Iris pigment epithelial cell (primary cell): ENCODE measurements at regions not wholly inside any gene's neighbourhood (a gene's known extent, or its start where the extent isn't known, plus 50 kb on each side); places are given as distances from the start of the nearest gene placed in this dataset.
"Not testable (repeated sequence)": the region's sequence is repeated elsewhere in the genome, so short reads cannot be mapped to it uniquely, and the experiment has no call there.

Experiments used
- DNase-seq: peaks from one replicate; pipeline ENCODE4 v3.0.0-alpha.2; 2011; ENCODE audit warnings: low read depth

DNA sequence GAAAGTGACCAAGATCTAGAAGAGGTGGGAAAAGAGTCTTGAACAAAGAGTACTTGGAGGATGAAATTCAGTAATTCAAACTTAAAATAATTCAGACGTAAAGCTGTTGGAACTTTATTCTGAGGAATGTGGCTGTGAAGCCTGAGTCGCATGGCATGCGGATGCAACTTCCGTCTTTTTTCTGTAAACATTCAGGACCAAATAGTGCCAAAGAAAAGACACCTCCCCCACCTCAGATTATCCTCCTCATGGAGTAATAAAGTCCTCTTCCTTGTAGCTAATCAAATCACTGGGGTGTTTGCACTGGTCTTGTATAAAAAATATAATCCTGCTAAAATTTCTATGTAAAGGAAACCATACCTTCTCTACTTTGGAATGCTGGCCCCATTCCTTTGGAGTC is 790.4 kb downstream of the TSN start:
- no peak for DNase-seq

DNA sequence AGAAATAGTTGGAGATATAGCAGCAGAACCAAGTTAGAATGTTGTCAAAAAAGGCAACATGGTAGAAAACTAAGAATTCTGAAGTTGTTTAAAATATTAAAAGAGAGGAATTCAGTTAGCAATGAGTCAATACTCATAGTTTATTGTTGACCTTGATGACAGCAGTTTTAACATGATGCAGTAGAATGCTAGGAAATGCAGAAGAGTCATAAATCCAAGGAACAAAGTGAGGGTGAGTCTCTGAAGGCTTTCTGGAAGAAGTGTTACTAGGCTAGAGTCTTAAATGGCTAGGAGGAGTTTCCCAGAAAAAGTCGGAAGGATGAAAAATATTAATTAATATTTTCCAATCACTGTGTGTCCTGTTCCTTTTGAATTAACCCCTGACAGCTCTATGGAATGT is 807.3 kb downstream of the TSN start:
- no peak for DNase-seq

DNA sequence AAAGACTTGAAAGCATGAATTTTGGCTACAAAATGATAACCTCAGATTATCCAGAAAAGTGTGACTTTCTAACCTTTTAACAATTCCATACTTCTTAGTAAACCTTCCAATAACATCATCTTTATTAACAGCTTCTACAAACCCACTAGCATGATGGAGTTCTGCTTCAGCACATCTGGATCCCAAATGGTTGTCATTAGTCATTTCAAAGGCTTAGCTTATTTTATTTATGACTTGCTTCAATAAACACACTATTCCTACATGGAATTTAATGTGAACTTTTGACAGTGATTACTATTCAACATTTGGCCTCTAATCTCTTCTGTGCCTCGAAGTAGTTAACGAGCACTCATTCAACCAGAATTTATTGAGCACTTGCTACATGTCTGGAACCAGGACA is 808.3 kb downstream of the TSN start:
- no peak for DNase-seq

DNA sequence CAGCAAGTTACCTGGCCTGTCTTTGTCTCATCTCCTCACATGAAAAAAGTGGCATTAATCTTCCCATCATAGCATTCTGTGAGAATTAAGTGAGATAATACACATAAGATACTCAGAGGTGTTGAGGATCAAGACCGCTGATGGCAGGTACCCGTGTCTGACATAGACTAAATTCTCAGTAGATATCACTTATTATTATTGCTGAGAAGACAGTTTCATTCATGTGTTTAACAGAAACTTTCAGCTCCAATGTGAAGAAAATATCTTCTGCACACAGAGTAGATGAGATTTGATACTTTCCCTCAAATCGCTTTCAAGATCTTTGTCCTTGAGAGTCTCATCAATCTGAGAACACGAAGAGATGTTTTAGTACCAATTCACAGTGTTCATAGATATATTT is 809.4 kb downstream of the TSN start:
- no peak for DNase-seq

DNA sequence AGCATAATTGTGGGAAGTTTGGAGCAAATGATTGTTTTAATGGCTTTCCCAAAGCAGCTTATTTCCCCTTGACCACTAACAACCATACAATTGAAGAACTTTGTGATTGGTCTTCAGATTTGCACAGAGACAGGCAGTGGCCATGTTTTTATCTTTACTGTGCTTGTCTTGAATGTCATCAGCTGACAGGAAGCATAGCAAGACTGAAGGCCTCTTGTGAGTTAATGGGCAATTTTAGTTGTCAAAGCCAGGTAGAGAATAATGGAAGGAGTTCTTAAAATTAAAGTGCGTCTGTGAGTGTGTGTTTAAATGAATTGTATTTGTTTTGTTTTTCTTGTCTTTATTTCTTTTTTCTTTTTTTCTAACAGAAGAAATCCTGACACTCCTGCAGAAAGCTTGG is 809.9 kb downstream of the TSN start:
- DNase-seq, result no peak

DNA sequence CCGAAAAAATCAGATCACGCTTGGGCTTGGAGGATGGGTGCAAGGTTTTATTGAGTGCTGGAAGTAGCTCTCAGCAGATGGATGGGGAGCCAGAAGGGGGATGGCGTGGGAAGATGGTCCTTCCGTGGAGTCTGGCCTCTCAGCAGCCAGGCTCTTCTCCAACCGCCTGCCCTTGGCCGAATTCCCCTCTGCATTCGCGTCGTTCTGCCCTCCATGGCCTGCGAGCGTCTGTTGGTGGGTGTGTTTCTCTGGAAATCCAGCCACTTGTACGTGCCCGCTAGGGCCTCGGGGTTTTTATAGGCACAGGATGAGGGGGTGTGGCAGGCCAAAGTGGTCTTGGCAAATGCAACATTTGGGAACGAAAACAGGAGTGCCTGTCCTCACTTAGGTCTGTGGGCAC is 815.2 kb downstream of the TSN start:
- DNase-seq, result no peak

DNA sequence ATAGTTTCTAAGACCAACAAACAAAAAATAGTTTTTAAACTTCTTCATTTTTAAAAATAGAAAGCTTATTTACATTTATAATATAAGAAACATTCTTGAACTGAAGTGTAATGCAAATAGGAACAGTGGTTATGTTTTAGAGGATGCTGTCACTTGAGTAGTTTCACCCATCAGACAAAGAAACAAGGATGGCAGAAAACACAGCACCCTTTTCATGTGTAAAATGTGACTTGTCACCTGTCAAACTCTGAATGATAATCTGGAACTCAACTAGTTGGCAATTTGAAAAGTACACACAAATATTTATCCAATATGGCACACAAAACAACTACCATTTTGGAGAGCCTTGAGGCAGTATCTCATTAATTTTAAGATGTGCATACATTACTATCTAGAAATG is 816.0 kb downstream of the TSN start:
- DNase-seq, result not testable (repeated sequence)

DNA sequence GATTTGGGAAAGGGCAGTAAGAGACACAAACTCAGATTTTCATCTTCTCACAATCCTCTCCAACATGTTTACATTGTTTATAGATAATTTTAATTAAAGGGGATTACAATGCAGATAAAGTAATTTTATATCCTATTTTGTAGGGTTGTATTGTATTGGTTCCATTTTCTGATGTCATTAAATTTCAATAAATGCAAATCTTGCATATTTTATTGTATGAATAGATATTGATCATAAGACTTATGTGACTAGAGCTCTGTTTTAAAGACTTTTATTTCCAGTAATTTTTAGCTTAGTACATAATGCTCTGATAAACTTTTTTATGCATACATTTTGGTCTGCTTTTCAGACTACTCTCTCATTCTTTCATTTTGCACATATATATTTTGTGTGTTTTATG is 819.6 kb downstream of the TSN start:
- no peak for DNase-seq

DNA sequence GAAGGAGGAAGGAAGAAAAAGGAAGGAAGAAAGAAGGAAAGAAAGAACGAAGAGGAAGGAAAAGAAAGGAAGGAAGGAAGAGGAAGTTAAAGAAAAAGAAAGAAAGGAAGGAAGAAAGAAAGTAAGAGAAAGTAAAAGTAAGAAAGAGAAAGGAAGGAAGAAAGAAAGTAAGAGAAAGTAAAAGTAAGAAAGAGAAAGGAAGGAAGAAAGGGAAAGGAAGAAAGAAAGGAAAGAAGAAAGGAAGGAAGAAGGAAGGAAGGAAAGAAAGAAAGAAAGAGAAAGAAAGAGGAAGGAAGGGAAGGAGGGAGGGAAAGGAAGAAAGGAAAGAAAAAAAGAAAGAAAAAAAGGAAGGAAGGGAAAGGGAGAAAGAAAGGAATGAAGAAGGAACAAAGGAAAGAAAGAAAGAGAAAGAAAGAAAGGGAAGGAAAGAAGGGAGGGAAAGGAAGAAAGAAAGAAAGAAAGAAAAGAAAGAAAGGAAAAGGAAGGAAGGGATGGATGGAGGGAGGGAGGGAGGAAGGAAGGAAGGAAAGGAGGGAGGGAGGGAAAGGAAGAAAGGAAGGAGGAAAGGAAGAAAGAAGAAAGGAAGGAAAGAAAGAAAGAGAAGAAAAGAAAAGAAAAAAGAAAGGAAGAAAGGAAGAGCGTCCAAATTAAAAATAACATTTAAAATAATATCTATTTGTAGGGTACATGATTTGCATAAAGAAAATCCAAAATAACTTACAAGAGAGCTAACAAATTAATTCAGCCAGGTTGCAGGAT is 827.9 kb downstream of the TSN start:
- no peak for DNase-seq

DNA sequence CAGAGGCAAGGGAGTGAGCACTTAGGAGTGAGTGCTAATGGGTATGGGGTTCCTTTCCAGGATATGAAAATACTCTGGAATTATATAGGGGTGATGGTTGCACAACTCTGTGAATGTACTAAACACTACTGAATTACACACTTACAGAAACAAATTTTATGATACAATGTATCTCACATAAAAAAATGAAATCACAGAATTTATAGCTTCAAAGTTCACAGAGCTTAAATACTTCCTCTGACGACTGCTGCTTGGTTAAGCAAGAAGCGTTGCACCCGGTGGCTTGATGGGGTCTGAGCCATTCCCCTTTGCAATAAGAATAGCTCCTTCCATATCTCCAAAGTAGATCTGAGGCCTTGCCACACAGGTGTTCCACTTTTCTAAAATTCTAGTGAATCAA is 835.1 kb downstream of the TSN start:
- no peak for DNase-seq

DNA sequence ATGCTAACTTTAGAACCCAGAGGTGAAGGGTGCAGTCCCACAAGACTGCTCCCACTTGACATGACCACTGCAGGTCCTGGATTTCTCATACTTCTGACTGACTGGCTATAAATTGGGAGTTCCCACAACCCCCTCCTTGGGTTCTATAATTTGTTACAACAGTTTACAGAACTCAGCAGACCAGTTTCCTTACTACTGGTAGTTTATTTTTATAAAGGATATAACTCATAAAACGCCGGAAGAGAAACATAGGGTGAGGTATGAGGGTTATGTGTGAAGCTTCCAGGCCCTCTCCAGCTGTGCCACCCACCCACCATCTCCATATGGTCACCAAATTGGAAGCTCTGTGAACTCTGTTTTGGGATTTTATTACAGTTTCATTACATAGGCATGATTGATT is 839.6 kb downstream of the TSN start:
- no peak for DNase-seq

DNA sequence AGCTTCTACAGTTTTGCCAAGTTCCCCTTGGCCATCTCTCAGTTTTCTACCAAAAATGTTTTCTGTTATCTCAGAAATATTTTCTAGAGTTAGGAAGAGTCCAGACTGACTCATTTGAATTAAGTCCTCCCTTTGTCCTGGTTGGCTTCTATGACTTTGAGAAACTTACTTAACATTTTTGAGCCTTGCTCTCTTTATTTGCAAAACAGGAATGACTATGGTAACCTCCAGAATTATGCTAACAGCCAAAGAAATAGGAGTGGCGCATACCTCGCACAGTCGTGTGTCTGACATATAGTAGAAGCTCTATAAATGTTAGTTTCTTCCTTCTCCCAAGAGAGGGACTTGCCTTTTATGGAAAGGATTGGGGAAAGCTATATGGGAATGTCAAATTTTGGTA is 841.1 kb downstream of the TSN start:
- no peak for DNase-seq

DNA sequence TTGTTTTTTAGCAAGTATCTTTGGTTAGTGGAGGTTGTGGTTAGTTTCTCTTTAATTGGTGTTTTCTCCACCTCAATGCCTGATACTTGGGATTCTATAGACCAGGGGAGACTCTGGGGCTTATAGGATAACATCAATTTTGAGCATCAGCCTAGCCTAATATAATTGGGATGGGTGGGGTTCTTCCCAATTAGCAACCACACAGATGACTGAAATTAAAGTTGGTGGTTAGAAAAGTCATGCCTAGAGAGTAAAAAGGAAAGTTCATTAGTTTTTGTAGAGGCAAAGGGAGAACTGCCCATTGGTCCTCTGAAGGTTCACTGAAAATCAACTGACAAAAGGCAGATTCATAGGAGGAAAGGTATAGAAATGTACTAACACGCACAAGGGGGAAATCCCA is 843.3 kb downstream of the TSN start:
- no peak for DNase-seq

DNA sequence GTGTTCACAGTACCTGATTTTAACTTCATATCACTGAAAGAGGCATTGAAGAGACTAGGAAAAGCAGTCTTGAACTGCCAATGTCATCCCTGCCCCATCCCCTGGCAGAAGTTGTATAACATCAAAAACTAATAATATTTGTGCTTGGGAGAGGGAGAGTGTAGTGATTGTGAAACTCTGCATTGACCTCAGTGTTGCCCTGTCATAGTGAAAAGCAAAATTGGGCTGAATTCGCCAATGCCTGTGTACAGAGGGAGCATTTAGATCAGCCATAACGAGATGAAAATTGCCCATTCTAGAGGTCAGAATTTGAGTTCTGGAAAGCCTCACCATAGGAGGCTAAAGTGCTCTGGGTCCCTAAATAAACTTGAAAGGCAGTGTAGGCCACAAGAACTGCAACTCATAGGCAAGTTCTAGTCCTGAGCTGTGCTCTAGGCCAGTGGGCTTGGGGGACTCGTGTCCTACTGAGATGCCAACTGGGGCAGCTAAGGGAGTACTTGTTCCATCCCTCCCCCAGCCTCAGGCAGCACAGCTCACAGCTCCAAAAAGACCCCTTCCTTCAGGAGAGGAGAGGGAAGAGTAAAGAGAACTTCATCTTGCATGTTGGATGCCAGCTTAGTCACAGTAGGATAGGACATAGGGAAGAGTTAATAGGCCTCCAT is 855.6 kb downstream of the TSN start:
- DNase-seq, result no peak

DNA sequence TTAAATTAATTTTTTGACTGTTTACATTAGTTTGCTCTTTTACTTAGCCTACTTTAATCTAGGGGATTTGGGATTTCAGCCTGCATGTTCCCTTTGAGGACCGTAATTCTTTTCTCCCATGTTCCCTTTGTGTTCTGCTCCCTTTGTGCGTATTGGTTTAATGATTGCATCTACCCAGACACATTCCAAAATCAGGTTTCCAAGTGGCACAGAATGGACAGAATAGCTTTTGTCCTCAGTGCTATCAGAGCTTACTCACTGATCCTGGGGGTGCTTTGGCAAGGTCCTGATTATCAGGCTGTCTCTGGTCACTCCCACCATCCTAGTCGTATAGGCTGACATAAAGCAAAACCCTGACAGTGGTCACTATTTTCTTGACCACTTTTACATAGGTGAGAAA is 867.5 kb downstream of the TSN start:
- no peak for DNase-seq

DNA sequence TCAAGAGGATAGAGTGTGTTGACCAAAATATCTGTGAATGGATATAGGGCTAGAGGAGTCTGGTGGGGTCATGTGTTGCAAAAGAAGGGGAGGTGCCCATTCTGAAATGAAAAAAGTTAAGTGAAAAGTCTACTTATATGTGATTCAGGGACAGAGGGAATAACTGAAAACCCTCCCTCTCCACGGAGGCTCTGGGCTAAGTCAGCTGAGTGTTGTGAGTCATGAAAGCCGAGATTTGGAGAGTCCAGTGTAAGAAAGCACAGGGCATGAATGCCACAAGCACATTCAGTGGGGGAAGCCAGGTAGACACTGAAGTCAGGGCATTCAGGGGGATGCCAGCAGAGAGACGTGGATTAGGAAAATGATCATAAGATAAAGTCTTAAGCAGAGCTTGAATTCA is 871.9 kb downstream of the TSN start:
- peak; percentile 18 for DNase-seq

DNA sequence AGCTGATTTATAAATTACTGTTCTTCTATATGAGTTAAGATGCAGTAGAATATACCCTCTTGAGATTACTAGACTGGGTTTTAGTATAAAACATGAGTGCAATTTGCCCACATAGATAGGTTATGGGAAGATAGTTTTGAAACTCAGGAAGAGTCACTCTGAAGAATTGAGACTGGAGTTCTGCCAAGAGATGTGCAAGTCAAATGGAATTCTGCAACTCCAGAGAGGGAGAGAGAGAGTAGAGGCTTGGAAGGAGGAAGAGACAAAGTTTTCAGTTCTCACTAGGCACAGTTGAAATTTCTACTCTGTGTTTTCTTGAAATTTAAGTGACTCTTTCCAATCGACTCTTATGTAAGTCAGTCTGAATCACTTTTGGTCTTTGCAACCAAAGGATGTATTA is 878.8 kb downstream of the TSN start:
- peak; percentile 86 for DNase-seq

DNA sequence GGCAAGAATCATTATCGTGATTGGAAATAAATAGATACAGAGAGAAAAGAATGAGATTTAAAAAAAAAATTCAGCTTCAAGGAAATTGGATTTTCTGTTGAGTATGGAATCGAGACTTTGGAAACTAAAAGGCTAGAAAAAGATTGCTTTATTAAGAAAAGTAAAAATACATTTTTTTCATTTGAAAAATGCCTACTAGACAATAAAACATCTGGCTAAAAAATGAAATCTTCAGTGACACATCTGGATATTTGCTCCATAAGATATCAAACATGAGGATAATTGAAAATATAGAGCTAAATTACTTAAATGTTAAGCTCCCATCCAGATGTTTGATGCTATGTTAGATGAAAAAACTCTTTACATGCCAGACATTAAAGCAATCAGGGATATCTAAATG is 879.5 kb downstream of the TSN start:
- DNase-seq, result no peak

DNA sequence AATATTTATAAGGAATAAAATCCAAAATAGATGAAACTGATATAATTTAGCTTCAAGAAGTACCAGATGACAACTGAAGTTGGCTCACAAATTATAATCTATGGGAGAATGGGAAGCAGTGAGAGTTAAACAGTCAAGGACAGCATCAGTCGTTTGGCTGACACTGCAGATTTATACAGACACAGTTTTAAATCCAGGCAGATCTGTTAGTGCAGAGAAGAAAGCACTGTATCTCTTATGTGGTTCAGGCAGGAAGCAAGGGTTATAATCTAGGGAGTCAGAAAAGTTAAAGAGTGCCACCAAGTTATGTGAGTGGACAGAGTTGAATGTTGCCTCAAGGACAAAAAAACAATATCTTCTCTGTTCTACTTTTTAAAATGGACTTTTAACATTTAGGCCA is 880.2 kb downstream of the TSN start:
- no peak for DNase-seq

DNA sequence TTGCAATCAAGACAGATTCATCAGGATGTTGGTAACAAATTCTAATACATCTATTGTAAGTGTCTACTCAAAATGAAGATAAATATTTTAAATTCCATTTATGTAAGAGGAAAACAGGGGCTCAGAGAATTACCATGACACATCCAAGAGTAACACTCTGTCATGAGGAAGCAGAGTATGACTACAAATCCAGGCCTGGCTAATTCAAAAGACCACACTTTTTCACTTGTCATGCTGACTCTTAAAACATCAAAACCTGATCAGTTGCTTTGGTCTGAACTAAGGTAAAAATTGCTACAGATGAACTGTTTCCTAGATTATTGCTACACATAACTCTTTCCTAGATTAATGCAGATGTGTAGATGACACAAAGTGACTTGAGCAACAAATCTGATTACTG is 880.6 kb downstream of the TSN start:
- DNase-seq, result peak; percentile 39

DNA sequence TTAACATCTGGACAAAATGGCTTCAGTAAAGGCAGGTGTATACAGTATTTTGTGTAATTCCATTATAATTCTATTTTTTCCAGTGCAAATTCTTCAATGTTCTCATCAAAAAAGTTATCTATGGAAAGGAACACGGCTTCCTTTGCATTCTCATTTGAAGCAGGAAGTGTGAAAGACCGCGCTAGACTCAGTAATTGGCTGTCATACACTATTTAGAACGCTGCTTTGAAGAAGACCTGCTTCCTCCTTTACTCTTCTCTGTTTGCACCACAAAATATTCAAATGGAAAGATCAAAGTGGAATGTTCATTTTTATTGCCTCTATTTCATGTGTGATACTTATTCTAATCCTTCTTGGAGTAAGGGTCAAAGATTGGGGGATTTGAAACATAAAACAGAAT is 883.7 kb downstream of the TSN start:
- DNase-seq, result no peak

DNA sequence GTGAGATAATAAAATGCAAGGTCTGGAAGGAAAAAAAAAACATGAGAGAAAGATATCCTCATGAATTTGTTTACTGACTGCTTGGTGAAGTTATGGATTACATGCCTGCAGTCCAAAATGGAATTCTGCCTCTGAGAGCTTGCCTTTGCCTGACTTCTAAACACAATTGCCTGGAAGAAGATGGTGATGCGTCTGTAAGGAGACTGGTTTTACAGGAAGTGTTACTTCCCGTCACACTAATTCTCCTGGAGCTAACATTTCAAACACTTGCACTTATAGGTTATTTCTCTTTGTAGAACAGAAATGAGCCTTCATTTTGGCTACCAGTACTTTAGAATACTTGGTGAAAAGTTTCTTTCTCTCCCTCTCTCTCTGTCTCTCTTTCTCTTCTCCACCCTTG is 884.3 kb downstream of the TSN start:
- no peak for DNase-seq

DNA sequence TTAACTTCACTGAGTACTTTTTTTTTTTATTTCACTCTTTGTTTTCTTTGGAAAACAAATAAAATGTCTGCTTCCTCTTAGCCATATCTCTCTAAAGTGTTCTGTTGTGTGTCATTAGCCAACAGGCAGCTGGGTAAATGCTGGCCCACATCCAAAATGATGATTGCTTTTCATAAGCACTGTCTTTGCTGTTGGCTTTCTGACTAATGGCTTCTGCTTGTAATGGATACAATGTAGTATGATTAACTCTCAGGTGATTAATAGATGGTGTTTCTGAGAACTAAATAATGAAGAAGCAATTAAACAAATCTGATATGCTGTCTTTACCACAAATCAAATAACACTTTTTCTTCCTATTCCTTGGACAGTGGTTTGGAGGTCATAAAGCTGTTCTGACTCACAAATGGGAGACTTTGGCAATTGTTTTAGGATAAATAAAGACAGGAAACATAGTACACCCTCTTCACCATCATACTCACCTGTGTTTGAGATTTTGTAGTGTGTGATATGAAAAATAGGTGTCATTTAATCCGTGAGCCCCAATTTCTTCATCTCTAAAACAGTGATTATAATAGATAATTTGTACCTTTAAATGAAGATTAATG is 888.4 kb downstream of the TSN start:
- peak; percentile 80 for DNase-seq

DNA sequence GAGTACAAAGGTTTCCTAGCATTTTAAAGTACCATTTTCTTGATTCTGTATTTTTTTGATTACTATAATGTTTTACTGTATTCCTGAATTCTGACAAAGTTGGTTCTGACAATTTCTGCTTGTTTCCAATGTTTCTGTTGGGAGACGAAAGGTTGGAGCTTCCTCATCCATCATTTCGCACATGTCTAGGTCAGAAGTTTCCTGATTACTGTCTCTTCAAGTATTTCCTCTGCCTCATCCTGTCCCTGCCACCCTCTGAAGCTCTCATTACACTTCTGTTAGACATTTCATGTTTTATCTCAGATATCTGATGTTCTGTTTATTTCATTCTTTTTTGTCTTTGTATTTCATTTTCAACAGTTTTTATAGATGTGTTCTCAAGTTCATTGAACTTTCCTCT is 895.8 kb downstream of the TSN start:
- no peak for DNase-seq
